ENCODE measurements at regions not wholly inside any gene's neighbourhood (a gene's known extent, or its start where the extent isn't known, plus 50 kb on each side); places are given as distances from the start of the nearest gene placed in this dataset.

DNA sequence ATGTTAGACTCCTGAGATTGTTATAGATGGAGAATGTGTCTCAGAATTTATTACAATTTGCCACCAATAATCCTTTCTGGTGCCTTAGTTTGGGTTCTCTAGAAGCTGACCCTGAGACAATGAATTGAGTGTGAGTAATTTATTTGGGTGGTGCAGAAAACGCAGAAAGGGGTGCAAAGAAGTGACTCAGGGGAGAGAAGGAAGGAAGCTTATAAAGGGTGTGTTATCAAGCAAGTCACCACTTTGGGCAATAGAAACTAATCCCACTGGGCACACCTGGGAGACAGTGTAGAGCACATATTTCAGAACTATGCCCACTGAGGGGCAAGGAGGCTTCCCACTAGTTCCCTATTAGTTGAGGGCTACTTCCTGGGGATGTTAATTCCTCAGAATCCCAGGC is 320.6 kb downstream of the MID1IP1 start:
- Histone ChIP-seq H3K9ac (ENCODE audit: low read length) (no peak overlapping the region), H3K36me3 (ENCODE audit: control insufficient read depth in 1 of 2, insufficient read depth in 2 of 2, low read length in 2 of 2) (no peaks in the 10 kb centered on the region), H2AFZ (ENCODE audit: low read depth, low read length, poor library complexity, severe bottlenecking) (no peak overlapping the region), H3K4me2 (ENCODE audit: low read length) (no peak overlapping the region), H3K4me3 (replicated peaks in 1 of 2; ENCODE audit: low read depth in 1 of 2, low read length in 2 of 2) (no peak overlapping the region), H3K27me3 (ENCODE audit: insufficient read depth, low read length) (no peaks in the 10 kb centered on the region), H3K4me1 (ENCODE audit: control insufficient read depth in 1 of 2, insufficient read depth in 2 of 2, low read length in 2 of 2) (no peaks in the 10 kb centered on the region), H3K79me2 (ENCODE audit: insufficient read depth, low read length) (no peaks in the 10 kb centered on the region), H3K27ac (ENCODE audit: low read depth, low read length) (no peak overlapping the region), H4K20me1 (ENCODE audit: insufficient read depth) (no peaks in the 10 kb centered on the region), H3K9me2 (ENCODE audit: insufficient read depth) (no peaks in the 10 kb centered on the region), H3K9me3 (ENCODE audit: control insufficient read depth in 1 of 2, insufficient read depth in 1 of 2, low read depth in 1 of 2, low read length in 2 of 2) (no peaks in the 10 kb centered on the region)
- no peak for ATAC-seq
- no peak for DNase-seq (ENCODE audit: low read depth, low spot score)
- POLR2A ChIA-PET = no interaction called here
- intact Hi-C loops (cut with micrococcal nuclease) = no loop called here
- BruUV-seq (replicated peaks) = no TSS peak
- no peak for TF ChIP-seq POLR2A (IDR thresholded peaks at IDR 0.05; ENCODE audit: borderline replicate concordance, extremely low read depth, insufficient read depth, insufficient read length)
- TF ChIP-seq SP1 (IDR thresholded peaks at IDR 0.05; ENCODE audit: low read depth) = no peak
- TF ChIP-seq EZH2 (IDR thresholded peaks at IDR 0.05) = no peak
- TF ChIP-seq, protein P1, sequence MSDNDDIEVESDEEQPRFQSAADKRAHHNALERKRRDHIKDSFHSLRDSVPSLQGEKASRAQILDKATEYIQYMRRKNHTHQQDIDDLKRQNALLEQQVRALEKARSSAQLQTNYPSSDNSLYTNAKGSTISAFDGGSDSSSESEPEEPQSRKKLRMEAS (IDR thresholded peaks at IDR 0.05) = no peak
- TF ChIP-seq ZFX (IDR thresholded peaks at IDR 0.05) = no peak
- no peak for TF ChIP-seq FOSL1 (IDR thresholded peaks at IDR 0.05; ENCODE audit: low read depth)
- TF ChIP-seq YY1 (IDR thresholded peaks at IDR 0.05; ENCODE audit: extremely low read depth, insufficient replicate concordance, low read depth, low read length) = no peak
- no peak for TF ChIP-seq POLR2AphosphoS5 (IDR thresholded peaks at IDR 0.05; ENCODE audit: low read depth, low read length)
- no peak for TF ChIP-seq SIN3A (IDR thresholded peaks at IDR 0.05; ENCODE audit: low read depth)
- TF ChIP-seq ZBTB33 (IDR thresholded peaks at IDR 0.05; ENCODE audit: extremely low read depth, insufficient replicate concordance, low read length) = no peak
- no peak for TF ChIP-seq JUND (IDR thresholded peaks at IDR 0.05)
- TF ChIP-seq RAD21 (IDR thresholded peaks at IDR 0.05; ENCODE audit: low read depth) = no peak
- TF ChIP-seq, protein P2, sequence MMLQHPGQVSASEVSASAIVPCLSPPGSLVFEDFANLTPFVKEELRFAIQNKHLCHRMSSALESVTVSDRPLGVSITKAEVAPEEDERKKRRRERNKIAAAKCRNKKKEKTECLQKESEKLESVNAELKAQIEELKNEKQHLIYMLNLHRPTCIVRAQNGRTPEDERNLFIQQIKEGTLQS (IDR thresholded peaks at IDR 0.05) = no peak
- CTCF ChIA-PET = no interaction called here
- RAD21 ChIA-PET (ENCODE audit: low non-redundant PET in 1 of 2, low total read pairs in 2 of 2, uncharacterized antibody in 2 of 2, unreplicated experiment in 2 of 2) = no interaction called here

Measured in HCT116 (cell line).